Thyroid gland (tissue), 4 donors: ENCODE measurements at regions not wholly inside any gene's neighbourhood (a gene's known extent, or its start where the extent isn't known, plus 50 kb on each side); places are given as distances from the start of the nearest gene placed in this dataset.

Experiments used
- POLR2A ChIP-seq, 2 donors: fragments of 450-650 bp; IDR thresholded peaks; one replicate each; pipeline ENCODE4 v1.6.1; 2017; ENCODE audit warnings: antibody characterized with exemption in 2 of 2, mild to moderate bottlenecking in 2 of 2, moderate library complexity in 1 of 2
- TF ChIP-seq, protein P1 (sequence below), 6 experiments: fragments of 200-600 bp in 3 of 6; fragments of 450-650 bp in 3 of 6; sonication (generic) in 3 of 6; IDR thresholded peaks; one replicate each; pipeline ENCODE4 v1.5.1; 2016 to 2019; ENCODE audit warnings: antibody characterized with exemption in 6 of 6, mild to moderate bottlenecking in 2 of 6, inconsistent platforms in 1 of 6, moderate library complexity in 1 of 6

DNA sequence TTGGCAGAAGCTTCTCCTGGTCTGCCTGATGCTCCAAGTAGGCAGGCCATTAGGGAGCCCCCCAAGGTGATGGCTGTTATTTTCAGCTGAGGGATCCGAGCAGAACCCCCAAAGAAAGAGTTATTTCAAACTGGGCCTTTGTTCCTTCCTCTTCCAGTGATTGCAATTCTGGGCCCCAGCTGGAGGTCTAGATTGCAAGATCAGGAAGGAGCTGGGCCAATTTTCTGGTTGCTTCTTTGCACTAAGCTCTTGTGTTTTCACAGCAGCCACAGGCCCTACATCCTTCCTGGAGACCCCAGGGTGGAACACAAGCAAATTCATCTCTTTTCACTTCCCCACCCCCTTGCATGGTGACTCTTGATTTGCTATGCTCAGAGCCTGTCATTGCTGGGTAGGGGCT lies 215.0 kb downstream of the SEMA6A start:
- TF ChIP-seq, protein P1, sequence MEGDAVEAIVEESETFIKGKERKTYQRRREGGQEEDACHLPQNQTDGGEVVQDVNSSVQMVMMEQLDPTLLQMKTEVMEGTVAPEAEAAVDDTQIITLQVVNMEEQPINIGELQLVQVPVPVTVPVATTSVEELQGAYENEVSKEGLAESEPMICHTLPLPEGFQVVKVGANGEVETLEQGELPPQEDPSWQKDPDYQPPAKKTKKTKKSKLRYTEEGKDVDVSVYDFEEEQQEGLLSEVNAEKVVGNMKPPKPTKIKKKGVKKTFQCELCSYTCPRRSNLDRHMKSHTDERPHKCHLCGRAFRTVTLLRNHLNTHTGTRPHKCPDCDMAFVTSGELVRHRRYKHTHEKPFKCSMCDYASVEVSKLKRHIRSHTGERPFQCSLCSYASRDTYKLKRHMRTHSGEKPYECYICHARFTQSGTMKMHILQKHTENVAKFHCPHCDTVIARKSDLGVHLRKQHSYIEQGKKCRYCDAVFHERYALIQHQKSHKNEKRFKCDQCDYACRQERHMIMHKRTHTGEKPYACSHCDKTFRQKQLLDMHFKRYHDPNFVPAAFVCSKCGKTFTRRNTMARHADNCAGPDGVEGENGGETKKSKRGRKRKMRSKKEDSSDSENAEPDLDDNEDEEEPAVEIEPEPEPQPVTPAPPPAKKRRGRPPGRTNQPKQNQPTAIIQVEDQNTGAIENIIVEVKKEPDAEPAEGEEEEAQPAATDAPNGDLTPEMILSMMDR (IDR thresholded peaks at IDR 0.05), result no peak
- no peak for TF ChIP-seq POLR2A (IDR thresholded peaks at IDR 0.05)
